Memory B cell (primary cell): ENCODE measurements at regions not wholly inside any gene's neighbourhood (a gene's known extent, or its start where the extent isn't known, plus 50 kb on each side); places are given as distances from the start of the nearest gene placed in this dataset.

Source experiments
- ATAC-seq: fragments of 150-1000 bp; cut with Tn5 transposase; 2 replicates; pipeline ENCODE4 v1.10.0; 2021; ENCODE audit warnings: low read depth, mild to moderate bottlenecking, moderate library complexity
- DNase-seq, 2 donors: peaks; one replicate each; pipeline ENCODE4 v3.0.0; 2022; ENCODE audit warnings: low spot score in 2 of 2
- H3K27ac Mint-ChIP-seq: one replicate; pipeline ENCODE4 v1.8.0; 2022; ENCODE audit warnings: mild to moderate bottlenecking, moderate library complexity, mixed read lengths
- H3K27me3 Mint-ChIP-seq: one replicate; pipeline ENCODE4 v1.8.0; 2022; ENCODE audit warnings: mixed read lengths
- H3K36me3 Mint-ChIP-seq: one replicate; pipeline ENCODE4 v1.8.0; 2022; ENCODE audit warnings: mild to moderate bottlenecking, mixed read lengths
- H3K4me1 Mint-ChIP-seq: one replicate; pipeline ENCODE4 v1.8.0; 2022; ENCODE audit warnings: mixed read lengths
- H3K4me3 Mint-ChIP-seq: one replicate; pipeline ENCODE4 v1.8.0; 2022; ENCODE audit warnings: mild to moderate bottlenecking, moderate library complexity, mixed read lengths
- H3K9me3 Mint-ChIP-seq: one replicate; pipeline ENCODE4 v1.8.0; 2022; ENCODE audit warnings: mixed read lengths

- ATAC-seq: no peak
- Mint-ChIP-seq H3K27me3 (no peaks in the 10 kb centered on the region), H3K4me3 (no peak overlapping the region), H3K4me1 (no peaks in the 10 kb centered on the region), H3K9me3 (peaks cover 1% of the 10 kb centered on the region), H3K36me3 (no peaks in the 10 kb centered on the region), H3K27ac (no peak overlapping the region)
- no peak for DNase-seq
These were observed 1294.8 kb upstream of the ACO1 start for GRCh38 chr9:31089549-31090221.

GRCh38 chr9:31100311-31100710 lies 1284.1 kb upstream of the ACO1 start:
- no peaks in the 10 kb centered on the region for H3K4me1 Mint-ChIP-seq
- H3K36me3 Mint-ChIP-seq: no peaks in the 10 kb centered on the region
- DNase-seq: no peak
- no peak for ATAC-seq
- H3K27me3 Mint-ChIP-seq: no peaks in the 10 kb centered on the region
- peaks cover under 1% of the 10 kb centered on the region for H3K9me3 Mint-ChIP-seq
- H3K4me3 Mint-ChIP-seq: no peak overlapping the region
- H3K27ac Mint-ChIP-seq: no peak overlapping the region

GRCh38 chr9:31103836-31104235 lies 1280.6 kb upstream of the ACO1 start:
- no peak for DNase-seq
- no peaks in the 10 kb centered on the region for H3K36me3 Mint-ChIP-seq
- H3K9me3 Mint-ChIP-seq: no peaks in the 10 kb centered on the region
- H3K4me1 Mint-ChIP-seq: no peaks in the 10 kb centered on the region
- no peak for ATAC-seq
- H3K4me3 Mint-ChIP-seq: no peak overlapping the region
- no peaks in the 10 kb centered on the region for H3K27me3 Mint-ChIP-seq
- H3K27ac Mint-ChIP-seq: no peak overlapping the region

GRCh38 chr9:31104249-31104648 lies 1280.2 kb upstream of the ACO1 start:
- Mint-ChIP-seq H3K27me3 (no peaks in the 10 kb centered on the region), H3K9me3 (no peaks in the 10 kb centered on the region), H3K36me3 (no peaks in the 10 kb centered on the region), H3K4me1 (no peaks in the 10 kb centered on the region), H3K27ac (no peak overlapping the region), H3K4me3 (no peak overlapping the region)
- DNase-seq (no peak), ATAC-seq (no peak)

- Mint-ChIP-seq H3K36me3 (no peaks in the 10 kb centered on the region), H3K27ac (no peak overlapping the region), H3K9me3 (peaks cover 2% of the 10 kb centered on the region), H3K27me3 (no peaks in the 10 kb centered on the region), H3K4me3 (no peak overlapping the region), H3K4me1 (no peaks in the 10 kb centered on the region)
- no peak for DNase-seq
- no peak for ATAC-seq
These were observed 1272.0 kb upstream of the ACO1 start for GRCh38 chr9:31112491-31112890.

- Mint-ChIP-seq H3K36me3 (no peaks in the 10 kb centered on the region), H3K27me3 (no peaks in the 10 kb centered on the region), H3K4me3 (no peak overlapping the region), H3K27ac (no peak overlapping the region), H3K9me3 (peaks cover 2% of the 10 kb centered on the region), H3K4me1 (no peaks in the 10 kb centered on the region)
- no peak for DNase-seq
- no peak for ATAC-seq
These were observed 1270.1 kb upstream of the ACO1 start for GRCh38 chr9:31114346-31114745.

- no peaks in the 10 kb centered on the region for H3K4me1 Mint-ChIP-seq
- peak; percentile 13 to 14 for DNase-seq
- H3K36me3 Mint-ChIP-seq: no peaks in the 10 kb centered on the region
- H3K4me3 Mint-ChIP-seq: no peak overlapping the region
- H3K27ac Mint-ChIP-seq: no peak overlapping the region
- H3K9me3 Mint-ChIP-seq: peaks cover 2% of the 10 kb centered on the region
- ATAC-seq: peak; percentile 45
- peaks cover 2% of the 10 kb centered on the region for H3K27me3 Mint-ChIP-seq
These were observed 1264.5 kb upstream of the ACO1 start for GRCh38 chr9:31119890-31120454.

GRCh38 chr9:31124389-31124788 lies 1260.1 kb upstream of the ACO1 start:
- Mint-ChIP-seq H3K4me1 (no peaks in the 10 kb centered on the region), H3K4me3 (no peak overlapping the region), H3K9me3 (no peaks in the 10 kb centered on the region), H3K27ac (no peak overlapping the region), H3K27me3 (peaks cover 2% of the 10 kb centered on the region), H3K36me3 (no peaks in the 10 kb centered on the region)
- no peak for DNase-seq
- ATAC-seq: no peak

- no peaks in the 10 kb centered on the region for H3K4me1 Mint-ChIP-seq
- H3K27me3 Mint-ChIP-seq: no peaks in the 10 kb centered on the region
- H3K4me3 Mint-ChIP-seq: no peak overlapping the region
- no peak for ATAC-seq
- no peaks in the 10 kb centered on the region for H3K36me3 Mint-ChIP-seq
- H3K9me3 Mint-ChIP-seq: no peaks in the 10 kb centered on the region
- DNase-seq: no peak
- H3K27ac Mint-ChIP-seq: no peak overlapping the region
These were observed 1248.9 kb upstream of the ACO1 start for GRCh38 chr9:31135567-31135966.

- Mint-ChIP-seq H3K9me3 (no peaks in the 10 kb centered on the region), H3K4me1 (no peaks in the 10 kb centered on the region), H3K4me3 (no peak overlapping the region), H3K27ac (no peak overlapping the region), H3K36me3 (no peaks in the 10 kb centered on the region), H3K27me3 (no peaks in the 10 kb centered on the region)
- ATAC-seq (no peak), DNase-seq (no peak)
These were observed 1247.9 kb upstream of the ACO1 start for GRCh38 chr9:31136524-31136923.

- H3K27ac Mint-ChIP-seq: no peak overlapping the region
- DNase-seq (no peak), ATAC-seq (no peak)
- H3K36me3 Mint-ChIP-seq: no peaks in the 10 kb centered on the region
- H3K27me3 Mint-ChIP-seq: no peaks in the 10 kb centered on the region
- H3K9me3 Mint-ChIP-seq: no peaks in the 10 kb centered on the region
- no peaks in the 10 kb centered on the region for H3K4me1 Mint-ChIP-seq
- H3K4me3 Mint-ChIP-seq: no peak overlapping the region
These were observed 1247.0 kb upstream of the ACO1 start for GRCh38 chr9:31137176-31138160.

- Mint-ChIP-seq H3K4me1 (no peaks in the 10 kb centered on the region), H3K4me3 (no peak overlapping the region), H3K9me3 (no peaks in the 10 kb centered on the region), H3K27ac (no peak overlapping the region), H3K36me3 (no peaks in the 10 kb centered on the region), H3K27me3 (no peaks in the 10 kb centered on the region)
- DNase-seq (no peak), ATAC-seq (no peak)
These were observed 1244.1 kb upstream of the ACO1 start for GRCh38 chr9:31140316-31140715.

- ATAC-seq (no peak), DNase-seq (no peak)
- no peak overlapping the region for H3K4me3 Mint-ChIP-seq
- H3K27ac Mint-ChIP-seq: no peak overlapping the region
- H3K9me3 Mint-ChIP-seq: no peaks in the 10 kb centered on the region
- peaks cover 2% of the 10 kb centered on the region for H3K4me1 Mint-ChIP-seq
- no peaks in the 10 kb centered on the region for H3K36me3 Mint-ChIP-seq
- no peaks in the 10 kb centered on the region for H3K27me3 Mint-ChIP-seq
These were observed 1242.0 kb upstream of the ACO1 start for GRCh38 chr9:31142456-31142855.

GRCh38 chr9:31144614-31145013 lies 1239.8 kb upstream of the ACO1 start:
- ATAC-seq (no peak), DNase-seq (no peak)
- no peaks in the 10 kb centered on the region for H3K36me3 Mint-ChIP-seq
- no peaks in the 10 kb centered on the region for H3K9me3 Mint-ChIP-seq
- H3K4me1 Mint-ChIP-seq: peaks cover 2% of the 10 kb centered on the region
- H3K4me3 Mint-ChIP-seq: no peak overlapping the region
- H3K27ac Mint-ChIP-seq: no peak overlapping the region
- H3K27me3 Mint-ChIP-seq: no peaks in the 10 kb centered on the region
